ENCODE measurements at regions not wholly inside any gene's neighbourhood (a gene's known extent, or its start where the extent isn't known, plus 50 kb on each side); places are given as distances from the start of the nearest gene placed in this dataset.

DNA sequence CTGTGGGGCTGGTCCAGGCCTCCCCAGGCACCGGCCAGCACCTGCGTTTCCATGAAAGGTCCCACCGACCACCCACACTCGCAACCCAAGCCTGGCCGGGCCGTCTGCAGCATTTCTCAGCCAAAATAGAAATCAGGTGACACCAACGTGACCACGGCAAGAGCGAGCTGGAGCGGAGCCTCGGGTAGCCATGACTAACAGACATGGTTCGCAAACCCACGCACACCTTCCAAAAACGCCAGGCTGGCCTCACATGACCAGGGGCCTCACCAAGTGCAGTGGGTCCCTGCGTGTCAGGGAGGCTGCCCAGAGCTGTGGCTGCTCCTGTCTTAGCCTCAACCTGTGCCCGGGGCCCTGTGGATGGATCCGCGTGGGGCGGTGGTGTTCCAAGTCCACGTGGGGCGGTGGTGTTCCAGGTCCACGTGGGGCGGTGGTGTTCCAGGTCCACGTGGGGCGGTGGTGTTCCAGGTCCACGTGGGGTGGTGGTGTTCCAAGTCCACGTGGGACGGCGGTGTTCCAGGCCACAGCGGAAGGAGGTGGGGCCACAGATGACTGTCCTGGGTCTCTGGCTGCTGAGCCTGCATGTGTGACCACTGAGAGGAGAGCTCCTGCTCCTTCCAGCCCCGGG, 64.4 kb upstream of the ADGRA1 start:
- Histone ChIP-seq H3K27me3 (ENCODE audit: insufficient read depth, poor library complexity, severe bottlenecking) (no peaks in the 10 kb centered on the region), H3K27ac (replicated peaks) (no peak overlapping the region), H3K4me3 (replicated peaks; ENCODE audit: insufficient read depth, low read length) (no peak overlapping the region)
- TF ChIP-seq, protein P1, sequence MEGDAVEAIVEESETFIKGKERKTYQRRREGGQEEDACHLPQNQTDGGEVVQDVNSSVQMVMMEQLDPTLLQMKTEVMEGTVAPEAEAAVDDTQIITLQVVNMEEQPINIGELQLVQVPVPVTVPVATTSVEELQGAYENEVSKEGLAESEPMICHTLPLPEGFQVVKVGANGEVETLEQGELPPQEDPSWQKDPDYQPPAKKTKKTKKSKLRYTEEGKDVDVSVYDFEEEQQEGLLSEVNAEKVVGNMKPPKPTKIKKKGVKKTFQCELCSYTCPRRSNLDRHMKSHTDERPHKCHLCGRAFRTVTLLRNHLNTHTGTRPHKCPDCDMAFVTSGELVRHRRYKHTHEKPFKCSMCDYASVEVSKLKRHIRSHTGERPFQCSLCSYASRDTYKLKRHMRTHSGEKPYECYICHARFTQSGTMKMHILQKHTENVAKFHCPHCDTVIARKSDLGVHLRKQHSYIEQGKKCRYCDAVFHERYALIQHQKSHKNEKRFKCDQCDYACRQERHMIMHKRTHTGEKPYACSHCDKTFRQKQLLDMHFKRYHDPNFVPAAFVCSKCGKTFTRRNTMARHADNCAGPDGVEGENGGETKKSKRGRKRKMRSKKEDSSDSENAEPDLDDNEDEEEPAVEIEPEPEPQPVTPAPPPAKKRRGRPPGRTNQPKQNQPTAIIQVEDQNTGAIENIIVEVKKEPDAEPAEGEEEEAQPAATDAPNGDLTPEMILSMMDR (IDR thresholded peaks at IDR 0.05; ENCODE audit: insufficient read depth, low read length) = no peak
- TF ChIP-seq, protein P2, sequence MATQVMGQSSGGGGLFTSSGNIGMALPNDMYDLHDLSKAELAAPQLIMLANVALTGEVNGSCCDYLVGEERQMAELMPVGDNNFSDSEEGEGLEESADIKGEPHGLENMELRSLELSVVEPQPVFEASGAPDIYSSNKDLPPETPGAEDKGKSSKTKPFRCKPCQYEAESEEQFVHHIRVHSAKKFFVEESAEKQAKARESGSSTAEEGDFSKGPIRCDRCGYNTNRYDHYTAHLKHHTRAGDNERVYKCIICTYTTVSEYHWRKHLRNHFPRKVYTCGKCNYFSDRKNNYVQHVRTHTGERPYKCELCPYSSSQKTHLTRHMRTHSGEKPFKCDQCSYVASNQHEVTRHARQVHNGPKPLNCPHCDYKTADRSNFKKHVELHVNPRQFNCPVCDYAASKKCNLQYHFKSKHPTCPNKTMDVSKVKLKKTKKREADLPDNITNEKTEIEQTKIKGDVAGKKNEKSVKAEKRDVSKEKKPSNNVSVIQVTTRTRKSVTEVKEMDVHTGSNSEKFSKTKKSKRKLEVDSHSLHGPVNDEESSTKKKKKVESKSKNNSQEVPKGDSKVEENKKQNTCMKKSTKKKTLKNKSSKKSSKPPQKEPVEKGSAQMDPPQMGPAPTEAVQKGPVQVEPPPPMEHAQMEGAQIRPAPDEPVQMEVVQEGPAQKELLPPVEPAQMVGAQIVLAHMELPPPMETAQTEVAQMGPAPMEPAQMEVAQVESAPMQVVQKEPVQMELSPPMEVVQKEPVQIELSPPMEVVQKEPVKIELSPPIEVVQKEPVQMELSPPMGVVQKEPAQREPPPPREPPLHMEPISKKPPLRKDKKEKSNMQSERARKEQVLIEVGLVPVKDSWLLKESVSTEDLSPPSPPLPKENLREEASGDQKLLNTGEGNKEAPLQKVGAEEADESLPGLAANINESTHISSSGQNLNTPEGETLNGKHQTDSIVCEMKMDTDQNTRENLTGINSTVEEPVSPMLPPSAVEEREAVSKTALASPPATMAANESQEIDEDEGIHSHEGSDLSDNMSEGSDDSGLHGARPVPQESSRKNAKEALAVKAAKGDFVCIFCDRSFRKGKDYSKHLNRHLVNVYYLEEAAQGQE (IDR thresholded peaks at IDR 0.05; ENCODE audit: insufficient replicate concordance, low read depth) = no peak
- TF ChIP-seq SPI1 (IDR thresholded peaks at IDR 0.05; ENCODE audit: borderline replicate concordance, low read depth) (no peak), POLR2AphosphoS5 (IDR thresholded peaks at IDR 0.05; ENCODE audit: low read depth) (no peak), GABPA (IDR thresholded peaks at IDR 0.05; ENCODE audit: low read depth) (no peak)
- DNase-seq (ENCODE audit: low read depth in 1 of 2, low spot score in 1 of 2) = no peak

DNA sequence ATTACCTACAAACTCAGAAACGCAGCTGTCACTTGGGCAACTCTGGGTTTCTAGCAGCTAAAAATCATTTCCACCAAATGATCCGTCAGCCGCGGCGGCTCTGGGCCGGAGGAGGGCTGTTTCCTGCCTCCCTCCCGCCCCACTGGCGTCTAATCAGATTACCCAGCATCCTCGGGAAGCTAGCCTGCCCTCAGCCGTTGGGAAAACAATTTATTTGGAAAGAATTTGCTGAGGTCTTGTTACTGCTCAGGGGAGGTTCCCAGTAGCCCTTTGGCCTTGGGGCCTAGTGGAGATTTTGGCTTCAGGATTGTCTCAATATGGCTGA, 65.0 kb upstream of the ADGRA1 start:
- Histone ChIP-seq H3K4me3 (replicated peaks; ENCODE audit: insufficient read depth, low read length) (no peak overlapping the region), H3K27ac (replicated peaks) (no peak overlapping the region), H3K27me3 (ENCODE audit: insufficient read depth, poor library complexity, severe bottlenecking) (no peaks in the 10 kb centered on the region)
- no peak for TF ChIP-seq SPI1 (IDR thresholded peaks at IDR 0.05; ENCODE audit: borderline replicate concordance, low read depth)
- no peak for TF ChIP-seq GABPA (IDR thresholded peaks at IDR 0.05; ENCODE audit: low read depth)
- TF ChIP-seq POLR2AphosphoS5 (IDR thresholded peaks at IDR 0.05; ENCODE audit: low read depth) = no peak
- TF ChIP-seq, protein P2 (IDR thresholded peaks at IDR 0.05; ENCODE audit: insufficient replicate concordance, low read depth) = no peak
- TF ChIP-seq, protein P1 (IDR thresholded peaks at IDR 0.05; ENCODE audit: insufficient read depth, low read length) = no peak
- no peak for DNase-seq (ENCODE audit: low read depth in 1 of 2, low spot score in 1 of 2)

DNA sequence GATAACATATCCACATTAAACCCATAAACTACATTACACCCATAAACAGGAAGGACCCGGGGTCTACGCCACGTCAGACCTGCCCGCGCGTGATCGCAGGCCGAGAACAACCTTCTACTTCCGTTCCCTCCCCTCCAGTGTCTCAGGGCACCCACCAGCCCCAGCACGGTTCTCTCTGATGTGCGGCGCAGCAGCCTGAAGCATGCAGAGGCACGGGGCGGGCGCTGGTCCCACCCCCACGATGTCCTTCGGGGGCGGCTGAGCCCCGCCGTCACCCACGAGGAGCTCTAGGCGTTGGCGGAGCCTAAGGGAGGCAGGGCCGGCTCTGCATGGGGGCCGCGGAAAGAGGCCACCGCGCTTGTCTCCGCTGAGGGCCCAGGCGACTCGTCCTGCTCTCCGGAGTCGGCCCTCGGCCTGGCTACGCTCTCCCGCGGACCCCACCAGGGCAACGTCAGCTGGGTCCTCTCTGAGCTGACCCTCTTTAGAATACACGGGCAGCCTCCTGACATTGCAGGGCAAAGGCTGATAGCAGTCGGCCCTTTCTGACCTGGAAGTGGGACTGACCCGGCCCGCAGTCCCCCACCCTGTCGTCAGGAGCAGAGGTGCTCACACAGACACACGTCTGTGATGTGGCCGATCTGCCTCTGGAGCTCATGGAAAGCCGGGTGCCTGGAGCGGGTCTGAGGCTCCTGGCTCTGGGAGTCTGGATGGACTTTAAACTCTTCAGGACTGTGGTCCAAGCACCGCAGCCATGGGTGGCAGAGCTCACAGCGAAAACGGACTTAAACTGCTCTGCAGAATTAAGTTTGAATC, 65.6 kb upstream of the ADGRA1 start:
- no peak for DNase-seq (ENCODE audit: low read depth in 1 of 2, low spot score in 1 of 2)
- Histone ChIP-seq H3K27ac (replicated peaks) (no peak overlapping the region), H3K27me3 (ENCODE audit: insufficient read depth, poor library complexity, severe bottlenecking) (no peaks in the 10 kb centered on the region), H3K4me3 (replicated peaks; ENCODE audit: insufficient read depth, low read length) (no peak overlapping the region)
- TF ChIP-seq, protein P1 (IDR thresholded peaks at IDR 0.05; ENCODE audit: insufficient read depth, low read length) = no peak
- TF ChIP-seq GABPA (IDR thresholded peaks at IDR 0.05; ENCODE audit: low read depth) (no peak), SPI1 (IDR thresholded peaks at IDR 0.05; ENCODE audit: borderline replicate concordance, low read depth) (no peak), POLR2AphosphoS5 (IDR thresholded peaks at IDR 0.05; ENCODE audit: low read depth) (no peak)
- TF ChIP-seq, protein P2 (IDR thresholded peaks at IDR 0.05; ENCODE audit: insufficient replicate concordance, low read depth) = no peak
